GM19238 (cell line): ENCODE measurements at regions not wholly inside any gene's neighbourhood (a gene's known extent, or its start where the extent isn't known, plus 50 kb on each side); places are given as distances from the start of the nearest gene placed in this dataset.

ENCODE experiments used
- DNase-seq: peaks from one replicate; pipeline ENCODE4 v3.0.0; 2011; ENCODE audit warnings: low spot score; ENCODE audit not compliant: insufficient read length

DNA sequence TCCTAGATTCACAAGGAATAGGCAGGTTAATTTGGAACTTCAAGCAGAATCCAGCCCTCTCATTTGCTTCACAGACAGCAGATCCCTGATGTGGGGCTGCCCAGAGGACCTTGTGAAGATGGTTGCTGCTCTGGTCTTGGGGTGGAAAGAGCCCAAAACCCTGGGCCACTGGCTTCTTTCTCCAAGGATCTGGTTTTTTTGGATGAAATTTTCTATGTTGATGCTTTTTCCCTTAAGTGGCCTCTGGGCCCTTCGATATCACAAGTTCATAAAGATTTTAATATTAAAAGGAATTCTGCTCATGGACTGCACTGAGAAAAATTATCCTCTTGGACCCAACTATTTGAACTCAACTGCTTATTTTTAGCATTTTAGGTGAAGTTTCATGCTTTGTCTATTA, 421.1 kb downstream of the KLF5 start:
- no peak for DNase-seq

DNA sequence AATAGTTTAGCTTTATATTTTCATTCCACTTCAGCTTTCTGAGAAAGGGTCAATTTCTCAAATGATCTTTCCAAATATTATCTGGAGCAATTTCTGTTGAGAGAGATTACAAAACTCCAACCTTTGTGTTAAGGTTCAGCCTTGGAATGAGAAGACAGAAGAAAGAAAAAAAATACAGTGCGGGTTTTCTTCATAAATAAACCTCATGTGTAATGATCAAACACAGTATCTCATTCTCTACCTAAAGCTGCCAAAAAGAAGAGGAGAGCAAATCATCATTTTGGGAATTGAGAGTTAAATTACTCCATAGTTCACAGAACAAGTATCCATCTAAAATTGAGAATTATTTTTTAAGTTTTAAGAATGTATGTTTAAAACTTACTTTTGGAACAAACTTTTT, 420.5 kb downstream of the KLF5 start:
- no peak for DNase-seq

DNA sequence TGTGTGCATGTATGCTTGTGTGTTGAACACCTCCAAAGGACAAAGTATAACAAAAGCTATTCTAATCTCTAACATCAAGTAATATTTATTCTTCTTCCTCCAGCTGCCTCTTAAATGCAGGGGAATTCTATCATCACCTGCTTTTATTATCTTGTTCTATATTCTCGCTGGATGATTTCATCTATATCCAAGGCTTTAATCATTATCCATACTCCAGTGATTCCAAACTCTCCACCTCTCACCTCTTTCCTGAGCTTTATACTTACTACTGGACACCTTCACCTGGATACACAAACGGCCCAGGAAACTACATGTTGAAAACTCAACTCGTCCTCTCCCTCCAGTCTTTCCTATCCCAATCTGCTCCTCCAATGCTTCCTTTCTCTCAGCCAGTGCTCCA, 418.6 kb downstream of the KLF5 start:
- DNase-seq: no peak

DNA sequence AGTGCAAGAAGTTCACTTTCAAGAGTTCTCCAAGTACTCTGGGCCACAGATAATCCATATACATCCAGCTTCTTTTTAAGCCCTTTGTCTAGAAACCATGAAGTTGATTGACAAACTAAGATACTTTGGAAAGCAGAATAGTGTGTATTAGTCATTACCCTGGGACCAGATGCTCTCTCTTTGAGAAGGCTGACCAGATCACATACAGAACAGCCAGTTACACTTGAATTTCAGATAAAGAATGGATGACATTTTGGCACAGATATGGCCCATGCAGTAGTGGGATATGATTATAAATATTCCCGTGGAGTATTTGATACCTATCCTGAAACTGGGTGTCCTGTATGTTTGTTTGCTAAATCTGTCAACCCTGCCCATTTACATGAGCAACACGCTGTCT, 414.2 kb downstream of the KLF5 start:
- DNase-seq: no peak

DNA sequence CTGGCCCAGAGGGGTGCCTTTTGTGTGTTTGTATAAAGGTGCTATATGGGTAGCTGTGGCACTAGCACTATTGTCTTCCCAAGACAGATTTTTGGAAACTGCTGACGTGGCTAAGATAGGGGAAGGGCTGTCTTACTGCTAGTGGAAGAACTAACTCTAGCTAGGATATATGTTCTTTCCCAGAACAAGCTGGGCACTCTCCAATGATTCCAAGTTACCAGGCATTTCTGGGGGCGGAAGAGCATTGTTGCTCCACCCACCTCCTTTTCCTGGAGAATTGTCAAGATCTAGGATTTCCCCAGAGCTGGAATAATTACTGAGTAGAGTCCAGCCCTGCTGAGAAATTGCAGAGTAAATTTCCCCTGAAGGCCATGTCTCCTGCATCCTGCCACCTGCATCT, 408.3 kb downstream of the KLF5 start:
- no peak for DNase-seq

DNA sequence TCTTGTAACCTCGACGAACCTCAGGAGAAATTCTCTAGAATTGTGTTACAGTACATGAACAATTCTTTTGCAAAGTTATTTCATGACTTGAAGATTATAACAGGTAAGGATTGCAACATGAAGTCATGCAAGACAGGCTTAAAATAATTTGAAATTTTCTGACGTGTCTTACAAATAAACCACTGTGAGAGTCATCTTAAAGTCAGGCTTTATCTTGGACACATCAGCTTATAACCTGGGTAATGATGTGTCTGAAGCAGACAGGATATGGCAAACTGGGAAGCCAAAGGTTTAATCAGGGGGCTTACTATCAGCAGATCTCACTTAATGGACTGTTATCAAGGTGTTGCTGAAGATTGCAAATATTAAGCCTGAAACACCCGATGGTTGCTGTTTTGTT, 407.8 kb downstream of the KLF5 start:
- no peak for DNase-seq

DNA sequence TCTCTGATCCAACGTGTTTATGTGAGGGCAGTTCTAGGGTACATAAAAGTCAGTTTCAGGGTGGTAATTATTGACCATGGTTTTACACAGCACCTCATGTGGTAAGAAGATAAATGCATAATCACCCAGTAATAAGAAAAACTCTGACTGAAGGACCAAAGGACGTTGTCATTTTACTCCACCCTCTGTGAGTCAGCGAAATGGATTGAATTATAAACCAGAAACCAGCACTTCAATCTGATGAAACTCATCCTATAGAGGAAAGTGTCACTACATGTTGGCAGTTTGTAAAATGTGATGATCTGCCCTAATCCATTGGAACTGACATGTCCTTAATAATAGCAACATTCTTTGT, 406.8 kb downstream of the KLF5 start:
- DNase-seq: no peak

DNA sequence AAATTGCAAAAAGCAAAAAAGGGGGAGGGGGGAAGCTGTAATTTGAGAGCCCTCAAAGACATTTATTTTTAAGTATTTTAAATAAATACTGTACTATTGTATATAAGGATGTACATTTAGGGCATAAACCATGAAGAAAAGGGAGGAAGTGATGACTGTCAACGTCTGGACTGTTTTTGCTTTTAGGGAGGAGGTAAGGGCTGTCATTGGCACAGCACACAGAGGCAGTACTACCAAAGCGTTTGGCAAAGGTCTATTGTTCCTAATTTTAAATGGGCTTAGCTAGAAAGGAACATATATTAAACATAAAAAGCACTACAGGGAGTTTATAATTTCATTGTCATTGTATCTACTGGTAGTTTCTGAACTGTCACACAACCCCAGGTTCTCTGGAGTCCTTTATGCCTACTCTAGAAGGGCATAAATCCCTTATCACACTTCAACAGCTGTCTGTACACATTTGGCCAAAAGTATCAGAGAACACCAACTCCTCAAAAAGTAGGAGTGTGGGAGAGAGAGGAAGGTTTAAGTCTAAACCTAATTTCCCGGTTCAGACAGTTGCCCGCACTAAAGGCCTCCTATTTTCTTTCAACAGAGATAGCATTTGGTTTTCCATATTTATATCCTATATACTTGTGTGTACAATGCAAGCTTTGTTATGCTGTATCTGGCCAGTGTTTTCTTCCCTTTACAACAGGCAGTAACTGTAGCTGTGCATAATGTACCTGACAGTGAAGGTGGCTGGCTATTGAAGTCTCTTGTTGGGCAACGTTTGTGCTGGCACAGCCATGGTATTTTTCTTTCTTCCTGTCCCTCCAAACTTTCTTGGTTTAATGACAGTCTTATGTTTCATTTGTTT, 406.2 kb downstream of the KLF5 start:
- no peak for DNase-seq

DNA sequence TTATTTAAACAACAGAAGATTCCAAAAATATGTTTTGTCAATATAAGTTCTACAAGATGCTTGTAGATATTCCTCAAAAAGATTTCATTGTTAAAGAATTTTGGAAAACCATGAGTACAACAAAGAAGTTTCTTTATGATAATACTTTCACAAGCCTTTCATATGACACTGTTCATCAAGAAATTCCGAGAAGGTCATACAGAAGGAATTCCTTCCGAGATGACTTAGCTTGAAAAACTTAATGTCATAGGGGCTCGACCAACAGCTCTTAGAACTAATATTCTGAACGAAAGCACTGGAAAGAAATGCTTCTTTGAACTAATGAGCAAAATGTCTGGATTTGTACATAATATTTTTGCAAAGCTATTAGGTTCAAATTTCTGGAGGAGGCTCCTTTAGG, 403.4 kb downstream of the KLF5 start:
- no peak for DNase-seq

DNA sequence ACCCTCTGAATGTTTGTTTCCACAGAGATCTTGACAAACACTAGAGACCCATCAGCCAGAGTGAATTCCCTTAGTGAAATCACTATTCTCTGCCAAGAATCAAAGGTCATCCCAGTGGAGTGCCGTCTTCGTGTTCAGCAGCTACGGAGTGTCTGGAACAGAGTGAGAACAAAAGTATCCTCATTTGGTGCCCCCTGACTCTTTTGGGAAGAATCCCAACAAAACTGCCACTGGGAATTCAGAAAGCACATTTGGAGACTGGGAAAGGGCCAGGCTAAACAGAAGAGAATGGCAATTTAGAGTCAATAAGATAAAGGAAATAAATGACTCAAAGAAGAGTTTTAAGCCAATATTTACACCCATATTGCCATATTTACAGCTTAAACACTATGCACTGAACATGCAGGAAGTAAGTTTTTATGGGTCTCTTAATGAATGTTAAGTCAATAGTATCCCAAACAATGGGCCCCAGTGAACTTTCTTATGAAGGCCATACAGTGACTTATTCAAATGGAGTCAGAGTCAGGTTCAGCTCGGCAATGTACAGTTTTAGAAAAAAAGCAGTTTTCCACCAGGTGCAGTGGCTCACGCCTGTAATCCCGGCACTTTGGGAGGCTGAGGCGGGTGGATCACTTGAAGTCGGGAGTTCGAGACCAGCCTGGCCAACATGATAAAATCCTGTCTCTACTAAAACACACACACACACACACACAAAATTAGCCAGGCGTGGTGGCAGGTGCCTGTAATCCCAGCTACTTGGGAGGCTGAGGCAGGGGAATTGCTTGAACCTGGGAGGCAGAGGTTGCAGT, 392.6 kb downstream of the KLF5 start:
- no peak for DNase-seq

DNA sequence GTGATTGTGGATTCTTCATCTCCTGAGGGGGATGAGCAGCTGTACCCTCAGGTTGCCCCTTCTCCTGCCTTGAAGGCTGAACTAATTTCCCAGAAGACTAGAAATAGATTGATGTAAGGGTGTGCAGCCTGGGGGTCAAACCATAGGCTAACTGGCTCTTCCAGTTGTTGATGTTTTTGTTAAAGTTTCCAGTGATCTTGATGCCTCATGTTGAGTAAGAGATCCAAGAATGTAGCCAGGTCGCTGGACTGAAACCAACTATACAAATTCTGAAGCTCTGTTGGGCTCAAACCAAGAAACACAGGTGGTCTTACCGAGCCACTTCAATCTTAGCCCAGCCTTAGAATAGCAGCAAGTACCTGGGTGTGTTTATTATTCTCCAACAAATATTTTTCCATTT, 391.8 kb downstream of the KLF5 start:
- DNase-seq: no peak

DNA sequence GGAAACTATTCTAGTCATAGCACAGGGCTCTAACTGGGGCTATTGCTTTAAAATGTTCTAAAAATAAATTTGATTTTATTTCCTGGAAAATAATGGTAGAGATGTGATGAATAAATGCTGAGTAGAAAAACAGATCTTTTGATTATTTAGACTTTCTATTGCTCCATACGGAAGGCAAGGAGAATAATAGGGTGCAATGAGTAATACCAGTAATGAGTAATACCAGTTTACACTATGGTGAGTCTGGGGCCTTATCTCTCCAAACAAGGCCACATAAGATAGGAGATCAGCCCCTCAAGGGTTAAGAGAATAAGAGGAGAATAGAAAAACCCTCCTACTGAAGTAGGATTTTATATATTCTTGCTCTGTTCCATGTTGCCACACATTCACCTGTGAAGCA, 390.4 kb downstream of the KLF5 start:
- DNase-seq: no peak

DNA sequence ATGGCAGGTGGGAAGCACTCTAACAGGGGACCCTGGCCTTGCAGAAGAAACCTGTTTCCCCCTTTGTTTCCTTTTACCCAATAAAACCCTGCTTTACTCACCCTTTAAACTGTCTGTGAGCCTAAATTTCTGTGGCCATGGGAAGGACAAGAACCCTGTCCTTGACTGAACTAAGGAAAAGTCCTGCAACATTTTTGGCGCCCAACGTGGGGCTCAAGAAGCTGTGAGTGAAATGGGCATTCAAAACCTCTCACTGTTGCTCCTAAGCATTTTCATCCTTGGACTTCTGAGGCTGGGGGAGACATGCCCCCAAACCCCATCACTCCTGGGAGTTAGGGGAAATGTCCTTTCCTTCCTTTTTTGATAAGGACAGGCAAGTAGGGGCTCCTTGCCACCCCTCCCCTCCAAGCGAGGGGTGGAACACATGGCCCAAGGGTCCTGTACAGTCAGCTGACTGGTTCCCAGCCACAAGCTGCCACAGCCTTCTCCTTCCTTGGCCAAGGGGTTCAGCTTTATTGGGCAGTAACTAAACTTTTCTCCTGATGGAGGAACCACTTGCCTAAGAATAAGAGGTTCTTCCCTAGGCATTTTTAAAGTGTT, 381.6 kb downstream of the KLF5 start:
- DNase-seq: no peak

DNA sequence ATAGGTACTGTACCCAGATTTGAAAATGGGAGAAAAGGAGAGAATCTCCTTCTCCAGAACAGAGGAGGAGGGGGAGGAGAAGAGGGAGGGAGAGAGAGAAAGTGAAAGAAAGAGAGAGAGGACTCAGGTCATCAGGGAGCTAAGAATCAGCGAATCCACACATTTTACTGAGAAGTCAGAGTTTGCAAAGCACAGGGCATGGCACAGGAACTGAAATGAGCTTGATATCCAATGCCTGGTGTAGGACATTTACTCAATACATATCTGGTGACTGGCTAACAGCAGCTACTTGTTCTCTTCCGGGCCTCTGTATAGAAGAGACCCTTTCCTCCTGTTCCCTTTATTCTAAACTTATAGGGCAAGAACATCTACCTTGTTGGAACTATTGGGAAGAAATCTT, 375.1 kb downstream of the KLF5 start:
- no peak for DNase-seq

DNA sequence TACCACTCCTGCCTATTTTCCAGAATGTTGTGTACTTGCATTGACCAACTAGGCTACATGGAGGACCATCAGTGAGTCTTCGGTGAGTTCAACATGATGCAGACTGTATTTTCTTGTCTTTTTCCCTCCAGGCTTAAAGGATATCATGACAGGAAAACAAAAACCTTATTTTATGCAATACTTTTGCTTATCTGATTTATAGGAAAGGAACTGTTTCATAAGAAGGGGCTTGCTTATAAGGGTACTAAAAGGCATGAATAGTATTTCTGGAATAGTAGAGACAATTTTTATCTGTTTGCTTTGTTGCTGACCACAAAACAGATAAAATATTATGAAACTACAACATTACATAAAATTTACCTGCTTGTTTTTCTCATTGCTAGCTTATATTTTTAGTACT, 374.7 kb downstream of the KLF5 start:
- DNase-seq: no peak

DNA sequence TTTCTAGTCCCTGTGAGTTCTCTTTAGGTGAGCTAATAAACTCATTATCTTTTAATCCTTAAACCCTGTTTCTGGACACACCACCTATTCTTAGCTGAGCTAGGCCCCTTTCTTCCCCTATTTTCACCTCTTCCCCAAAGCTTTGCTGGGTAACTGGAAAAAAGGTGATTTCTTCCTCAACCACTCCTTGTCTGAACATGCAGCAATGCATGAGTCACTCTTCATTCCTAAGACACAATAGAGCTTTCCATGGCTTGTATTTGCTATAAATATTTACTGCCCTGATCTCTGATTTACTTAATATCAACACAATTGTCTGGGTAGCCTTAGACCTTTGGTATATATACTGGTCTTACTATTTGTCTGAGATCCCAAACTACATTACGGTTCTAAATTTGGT, 370.9 kb downstream of the KLF5 start:
- DNase-seq: no peak

DNA sequence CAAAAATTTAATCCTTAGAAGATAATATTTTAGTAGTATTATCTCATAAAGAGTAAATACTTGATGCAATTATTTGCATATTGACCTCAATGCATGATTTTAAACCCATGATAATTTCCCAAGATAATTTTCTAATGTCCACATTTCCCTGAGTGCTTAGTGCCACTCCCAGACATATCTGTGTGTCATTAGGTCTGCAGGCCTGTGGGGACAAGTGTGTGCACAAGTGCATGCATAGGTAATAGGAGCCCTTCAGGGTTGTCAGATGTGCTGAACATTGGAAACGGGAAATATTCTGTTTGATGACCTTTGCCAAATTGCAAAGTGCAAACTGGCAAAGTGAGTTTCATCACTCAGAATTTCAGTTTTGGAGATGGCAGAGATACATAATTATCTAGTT, 369.9 kb downstream of the KLF5 start:
- no peak for DNase-seq

DNA sequence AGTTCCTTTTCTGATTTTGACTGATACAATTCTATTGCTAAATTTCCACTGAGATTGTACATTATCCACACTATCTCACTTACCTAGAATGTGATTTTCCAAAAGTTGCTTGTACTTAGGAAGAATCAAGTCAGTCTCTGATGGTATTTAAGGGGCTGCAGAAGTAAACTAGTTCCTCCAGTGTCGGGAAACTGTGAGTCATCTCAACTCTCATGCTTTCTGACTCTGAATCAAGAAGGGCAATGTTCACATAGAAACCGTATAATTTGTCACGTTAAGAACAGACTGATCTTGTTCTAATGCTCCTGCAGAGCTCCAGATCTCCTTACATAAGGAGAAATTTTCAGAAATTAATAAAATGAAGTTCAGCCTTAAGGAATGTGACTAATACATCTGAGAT, 369.3 kb downstream of the KLF5 start:
- no peak for DNase-seq

DNA sequence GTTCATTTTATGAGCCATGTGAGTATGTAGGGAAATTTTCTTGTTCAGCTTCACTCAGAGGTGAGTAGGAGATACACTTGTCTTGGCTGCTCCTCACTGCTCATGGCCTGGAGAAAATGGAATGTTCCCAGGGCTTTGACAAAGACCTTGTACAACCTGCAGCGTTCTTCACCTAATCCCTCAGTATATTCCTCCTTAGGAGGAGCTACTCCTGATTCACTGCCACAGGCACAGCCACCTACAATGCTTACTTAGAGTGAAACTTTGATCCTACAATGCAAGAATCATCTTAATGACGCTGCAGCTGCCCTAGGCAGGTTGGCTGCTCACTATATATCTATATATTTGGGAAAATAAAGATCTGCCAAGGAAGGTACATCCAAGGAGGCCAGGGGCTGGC, 364.2 kb downstream of the KLF5 start:
- no peak for DNase-seq

DNA sequence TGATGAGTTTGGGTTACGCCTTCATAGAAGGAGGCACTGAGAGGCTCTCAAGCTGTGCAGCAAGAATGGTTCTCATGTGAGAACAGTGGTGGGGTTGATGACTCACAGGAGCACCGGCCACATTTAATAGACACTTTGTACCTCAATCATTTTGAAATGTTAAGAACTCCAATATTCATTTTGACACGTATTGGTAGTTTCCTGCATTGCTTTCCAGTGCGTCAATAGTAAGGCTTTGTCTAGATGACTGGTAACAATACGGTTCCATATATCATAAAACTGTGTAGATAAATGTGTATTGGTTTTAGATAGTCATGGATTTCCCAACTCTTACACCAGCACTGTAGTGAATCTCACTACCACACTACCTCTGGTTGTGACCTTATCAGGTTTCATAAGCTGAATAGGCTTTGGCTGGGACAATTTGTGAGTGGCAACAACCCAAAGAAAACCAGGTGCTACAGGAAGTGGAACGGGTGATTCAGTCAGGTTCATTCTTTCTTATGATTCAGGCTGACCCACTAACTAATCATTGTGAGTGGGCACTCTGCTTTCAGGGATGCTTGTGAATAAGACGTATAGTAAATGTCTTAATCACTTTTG, 362.6 kb downstream of the KLF5 start:
- no peak for DNase-seq

DNA sequence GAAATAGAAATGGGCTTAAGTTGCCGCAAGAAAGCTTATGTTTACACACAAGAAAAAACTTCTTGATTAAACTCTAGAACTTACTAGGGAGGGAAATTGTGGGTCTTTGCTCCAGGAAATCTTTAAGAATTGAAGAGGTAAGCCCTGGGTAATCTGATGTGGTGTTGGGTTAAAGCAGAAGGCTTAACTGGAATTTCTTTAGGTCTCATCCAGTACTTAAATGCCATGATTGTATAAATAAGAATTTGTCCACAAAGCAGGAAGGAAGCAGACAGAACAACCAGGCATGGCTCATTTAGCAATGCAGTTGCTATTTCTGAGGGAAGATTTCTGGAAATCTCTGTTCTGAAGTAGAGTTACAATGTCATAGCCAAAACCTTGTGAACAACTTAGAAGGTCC, 360.4 kb downstream of the KLF5 start:
- DNase-seq: no peak

DNA sequence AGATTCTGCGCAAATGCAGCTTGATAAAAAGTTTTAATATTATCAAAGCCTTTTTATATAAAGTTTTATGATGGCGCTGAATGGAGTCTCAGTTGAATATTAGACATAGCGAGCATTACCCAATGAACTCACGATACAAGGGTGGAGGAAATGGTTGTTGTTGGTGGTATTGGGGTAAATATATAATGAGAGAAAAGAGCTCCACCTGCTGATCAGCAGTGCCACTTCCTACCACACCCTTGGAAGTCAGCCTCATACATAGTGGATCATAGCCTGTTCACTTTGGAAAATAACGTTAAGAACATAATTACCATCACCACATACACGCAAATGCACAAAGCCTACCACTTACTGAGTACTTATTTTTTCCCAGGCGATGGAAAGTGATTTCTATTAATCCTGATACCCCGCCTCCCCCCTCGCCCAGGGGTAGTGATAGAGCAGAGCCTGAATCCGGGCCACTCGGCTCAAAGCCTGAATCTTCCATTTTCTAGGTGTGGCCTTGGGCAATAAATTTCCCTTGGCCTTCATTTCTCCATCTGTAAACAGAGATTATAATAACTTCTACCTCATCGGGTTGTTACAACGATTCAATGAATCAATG, 358.3 kb downstream of the KLF5 start:
- no peak for DNase-seq
